Fibroblast of pulmonary artery (primary cell): ENCODE measurements at regions not wholly inside any gene's neighbourhood (a gene's known extent, or its start where the extent isn't known, plus 50 kb on each side); places are given as distances from the start of the nearest gene placed in this dataset.

Experiments used
- DNase-seq: peaks from one replicate; pipeline ENCODE4 v3.0.0-alpha.2; 2010; ENCODE audit warnings: low read depth
- H3K4me3 ChIP-seq: replicated peaks from 2 replicates; pipeline ENCODE4 v1.5.1; 2011; ENCODE audit warnings: low read depth, mild to moderate bottlenecking, control low read depth, low read length, moderate library complexity
- TF ChIP-seq, protein P1 (sequence below): IDR thresholded peaks from 2 replicates; pipeline ENCODE4 v1.5.1; 2011; ENCODE audit warnings: mild to moderate bottlenecking, control low read depth, low read length, inconsistent platforms; ENCODE audit errors: missing control alignments

DNA sequence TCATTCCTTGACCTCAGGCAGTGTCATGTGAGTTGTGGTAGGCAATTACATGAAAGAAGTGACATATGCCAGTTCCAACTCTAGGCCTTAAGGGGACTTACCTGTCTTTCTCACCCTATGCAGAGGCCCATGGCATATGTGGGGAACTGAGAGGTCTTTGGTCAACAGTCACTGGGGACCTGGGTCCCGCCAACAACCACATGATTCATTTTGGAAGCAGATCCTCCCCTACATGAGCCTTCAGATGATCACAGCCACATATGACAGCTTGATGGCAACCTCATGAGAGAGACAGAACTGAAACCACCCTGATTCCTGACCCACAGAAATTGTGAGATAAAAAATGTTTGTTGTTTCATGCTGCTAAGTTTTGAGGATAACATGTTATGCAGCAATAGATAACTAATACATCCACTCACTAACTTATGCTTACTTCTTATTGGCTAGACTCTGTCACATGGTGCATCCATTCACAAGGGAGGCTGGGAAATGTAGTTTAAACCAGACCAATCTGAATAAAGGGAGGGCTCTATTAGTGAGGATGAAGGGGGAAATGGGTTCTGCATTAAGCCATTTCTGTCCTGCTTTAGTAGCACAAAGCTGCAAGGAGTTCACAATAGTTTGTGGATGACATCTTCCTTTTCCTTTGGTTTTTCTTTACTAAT lies 298.2 kb downstream of the HAPSTR1 start:
- no peak for DNase-seq
- TF ChIP-seq, protein P1, sequence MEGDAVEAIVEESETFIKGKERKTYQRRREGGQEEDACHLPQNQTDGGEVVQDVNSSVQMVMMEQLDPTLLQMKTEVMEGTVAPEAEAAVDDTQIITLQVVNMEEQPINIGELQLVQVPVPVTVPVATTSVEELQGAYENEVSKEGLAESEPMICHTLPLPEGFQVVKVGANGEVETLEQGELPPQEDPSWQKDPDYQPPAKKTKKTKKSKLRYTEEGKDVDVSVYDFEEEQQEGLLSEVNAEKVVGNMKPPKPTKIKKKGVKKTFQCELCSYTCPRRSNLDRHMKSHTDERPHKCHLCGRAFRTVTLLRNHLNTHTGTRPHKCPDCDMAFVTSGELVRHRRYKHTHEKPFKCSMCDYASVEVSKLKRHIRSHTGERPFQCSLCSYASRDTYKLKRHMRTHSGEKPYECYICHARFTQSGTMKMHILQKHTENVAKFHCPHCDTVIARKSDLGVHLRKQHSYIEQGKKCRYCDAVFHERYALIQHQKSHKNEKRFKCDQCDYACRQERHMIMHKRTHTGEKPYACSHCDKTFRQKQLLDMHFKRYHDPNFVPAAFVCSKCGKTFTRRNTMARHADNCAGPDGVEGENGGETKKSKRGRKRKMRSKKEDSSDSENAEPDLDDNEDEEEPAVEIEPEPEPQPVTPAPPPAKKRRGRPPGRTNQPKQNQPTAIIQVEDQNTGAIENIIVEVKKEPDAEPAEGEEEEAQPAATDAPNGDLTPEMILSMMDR, result no peak
- no peak overlapping the region for H3K4me3 ChIP-seq

DNA sequence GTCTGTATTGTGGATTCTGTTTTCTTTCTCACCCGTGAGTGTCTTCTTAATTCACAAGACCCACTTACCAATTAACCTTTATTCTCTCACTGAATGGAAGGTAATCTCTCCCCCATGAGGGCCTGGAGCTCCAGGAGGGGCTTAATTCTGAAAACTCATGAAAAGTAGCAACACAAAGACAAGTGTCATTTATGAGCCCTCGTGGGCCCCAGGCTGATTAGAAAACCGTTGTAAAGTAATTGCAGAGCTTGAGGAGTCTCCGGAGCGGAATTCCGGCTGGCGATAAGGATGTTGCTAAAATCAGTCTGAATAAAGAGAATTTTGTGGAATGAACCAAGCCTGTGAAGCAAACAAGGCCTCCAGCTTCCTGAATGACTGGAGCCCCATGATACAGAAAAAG lies 301.5 kb downstream of the HAPSTR1 start:
- DNase-seq, result no peak
- TF ChIP-seq, protein P1, result no peak
- H3K4me3 ChIP-seq, result no peak overlapping the region

DNA sequence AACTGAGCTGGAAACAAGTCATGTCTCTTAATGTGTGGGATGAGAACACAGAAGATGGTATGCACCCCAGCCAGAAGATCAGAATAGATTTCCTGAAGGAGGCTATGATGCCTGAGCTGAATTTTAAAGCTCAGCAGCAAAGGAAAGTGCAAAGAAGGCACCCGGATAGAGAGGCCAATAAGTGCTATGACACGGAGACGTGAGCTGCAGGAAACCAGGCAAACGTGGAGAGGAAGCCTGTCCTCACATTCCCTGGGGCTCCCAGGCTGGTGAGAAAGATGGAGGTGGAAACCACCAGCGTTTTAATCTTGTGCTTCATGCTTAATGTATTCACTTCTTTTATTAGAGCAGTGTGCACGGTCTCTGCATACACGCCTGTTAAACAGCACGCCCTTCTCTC lies 302.1 kb downstream of the HAPSTR1 start:
- DNase-seq, result no peak
- TF ChIP-seq, protein P1, result no peak
- H3K4me3 ChIP-seq, result no peak overlapping the region

DNA sequence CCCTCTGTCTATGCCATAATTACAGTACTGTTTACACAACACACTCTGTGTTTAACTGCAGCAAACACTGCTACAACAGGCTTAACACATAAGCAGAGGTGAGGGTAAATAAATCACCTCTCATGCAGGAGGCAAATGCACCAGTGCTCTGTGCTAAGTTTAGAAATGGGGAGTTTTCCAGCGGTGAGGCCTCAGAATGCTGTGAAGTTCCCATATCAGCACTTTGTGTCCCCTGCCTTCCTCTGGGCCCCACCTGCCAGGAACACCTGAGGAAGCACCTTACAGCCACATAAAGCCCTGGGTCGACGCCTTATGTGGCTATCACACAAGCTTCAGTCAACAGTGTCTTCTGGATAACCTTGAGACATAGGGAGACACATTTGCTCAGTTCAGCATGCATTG lies 304.5 kb downstream of the HAPSTR1 start:
- no peak overlapping the region for H3K4me3 ChIP-seq
- TF ChIP-seq, protein P1, result no peak
- DNase-seq, result no peak

DNA sequence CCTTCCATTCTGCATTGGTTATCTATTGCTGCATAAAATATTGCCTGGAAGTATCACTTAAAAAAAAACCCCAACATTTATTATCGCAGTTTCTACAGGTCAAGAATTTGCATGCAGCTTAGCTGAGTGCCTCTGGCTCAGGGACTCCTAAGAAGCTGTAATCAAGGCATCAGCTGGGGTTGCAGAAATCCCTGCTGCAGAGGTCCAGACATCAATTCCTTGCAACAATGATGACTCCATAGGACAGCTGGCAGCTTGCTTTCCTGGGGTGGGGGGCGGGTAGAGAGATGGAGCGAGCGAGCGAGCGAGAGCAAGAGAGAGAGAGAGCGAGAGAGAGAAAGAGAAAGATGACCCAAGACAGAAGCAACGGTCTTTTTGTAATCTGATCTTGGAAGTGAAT lies 308.1 kb downstream of the HAPSTR1 start:
- H3K4me3 ChIP-seq, result no peak overlapping the region

DNA sequence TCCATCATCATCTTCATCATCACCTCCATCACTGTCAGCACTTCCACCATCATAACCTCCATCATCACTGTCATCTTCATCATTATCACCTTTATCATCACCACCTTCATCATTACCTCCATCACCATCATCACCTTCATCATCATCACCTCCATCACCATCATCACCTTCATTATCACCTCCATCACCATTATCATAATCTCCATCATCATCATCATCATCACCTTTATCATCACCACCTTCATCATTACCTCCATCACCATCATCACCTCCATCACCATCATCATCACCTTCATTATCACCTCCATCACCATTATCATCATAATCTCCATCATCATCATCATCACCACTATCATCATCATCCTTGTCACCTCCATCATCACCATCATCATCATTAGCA lies 309.7 kb downstream of the HAPSTR1 start:
- no peak overlapping the region for H3K4me3 ChIP-seq
- DNase-seq, result no peak
- TF ChIP-seq, protein P1, result no peak

More for the DNA sequence above, 308.1 kb downstream of the HAPSTR1 start:
- DNase-seq, result no peak
- TF ChIP-seq, protein P1, result no peak

DNA sequence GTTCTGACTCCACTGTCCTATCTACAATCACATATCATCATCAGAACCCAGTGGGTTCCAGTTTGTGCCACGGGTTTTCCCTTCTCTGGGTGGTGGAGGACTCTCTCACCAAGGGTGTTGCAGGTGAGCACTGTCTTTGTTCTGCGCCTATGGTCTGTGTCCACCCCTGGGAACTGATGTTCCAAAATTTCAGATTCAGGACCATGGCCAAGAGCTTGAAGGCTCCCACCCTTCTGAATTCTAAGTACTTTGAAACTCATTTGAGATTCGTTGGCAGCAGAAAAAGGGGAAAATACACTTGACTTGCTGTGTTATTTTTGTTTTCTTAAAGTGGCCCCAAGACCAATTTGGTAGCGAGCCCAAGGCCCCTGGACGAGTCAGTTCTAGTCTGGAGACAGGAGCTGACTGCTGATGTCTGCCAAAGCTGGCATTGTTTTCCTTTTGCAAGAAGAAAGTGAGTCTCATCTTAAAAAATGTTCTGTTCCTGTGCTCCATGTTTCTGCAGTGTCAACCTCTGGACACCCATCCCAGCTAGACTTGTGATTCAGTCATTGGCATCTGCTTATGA lies 310.9 kb downstream of the HAPSTR1 start:
- TF ChIP-seq, protein P1, result no peak
- H3K4me3 ChIP-seq, result no peak overlapping the region
- DNase-seq, result no peak
